Thymus (tissue), 11 donors: ENCODE measurements at regions not wholly inside any gene's neighbourhood (a gene's known extent, or its start where the extent isn't known, plus 50 kb on each side); places are given as distances from the start of the nearest gene placed in this dataset.

Experiments
- DNase-seq, 9 donors: peaks; one replicate each; pipeline ENCODE4 v3.0.0-alpha.2; 2013; ENCODE audit warnings: low spot score in 9 of 9, low read depth in 6 of 9, missing footprints in 1 of 9
- H3K27ac ChIP-seq, 2 donors: one replicate each; pipeline ENCODE4 v1.5.1; 2013; ENCODE audit warnings: control low read depth in 1 of 2, low read depth in 1 of 2, low read length in 1 of 2, mild to moderate bottlenecking in 1 of 2, moderate library complexity in 1 of 2
- H3K27me3 ChIP-seq, 2 donors: one replicate each; pipeline ENCODE4 v1.5.1; 2013; ENCODE audit warnings: low read length in 1 of 2; ENCODE audit not compliant: control insufficient read depth in 2 of 2, insufficient read depth in 1 of 2
- H3K36me3 ChIP-seq, 2 donors: one replicate each; pipeline ENCODE4 v1.5.1; 2013; ENCODE audit warnings: low read length in 1 of 2, mild to moderate bottlenecking in 1 of 2, moderate library complexity in 1 of 2; ENCODE audit not compliant: control insufficient read depth in 2 of 2, insufficient read depth in 2 of 2
- H3K4me1 ChIP-seq, 2 donors: one replicate each; pipeline ENCODE4 v1.5.1; 2013; ENCODE audit warnings: low read length in 2 of 2; ENCODE audit not compliant: control insufficient read depth in 2 of 2, insufficient read depth in 2 of 2
- H3K4me3 ChIP-seq, 2 donors: one replicate each; pipeline ENCODE4 v1.5.1; 2013; ENCODE audit warnings: low read length in 2 of 2, control low read depth in 1 of 2, mild to moderate bottlenecking in 1 of 2
- H3K9me3 ChIP-seq, 2 donors: one replicate each; pipeline ENCODE4 v1.5.1; 2013; ENCODE audit warnings: low read length in 1 of 2, mild to moderate bottlenecking in 1 of 2; ENCODE audit not compliant: control insufficient read depth in 2 of 2, insufficient read depth in 1 of 2
- WGBS: extraction: QIAGEN DNeasy Blood & Tissue Kit; methylation state at CpG from one replicate; pipeline ENCODE4 v1.1.7; 2013; 5-methylcytosine and 5-hydroxymethylcytosine counted together
- donor health status: healthy.

- no peaks in the 10 kb centered on the region for H3K27me3 ChIP-seq
- no peak overlapping the region for H3K27ac ChIP-seq
- H3K9me3 ChIP-seq = no peaks in the 10 kb centered on the region
- no peak for DNase-seq
- WGBS = 92% methylated on average over 2 of the region's 2 CpGs
- H3K4me1 ChIP-seq = no peaks in the 10 kb centered on the region
- H3K4me3 ChIP-seq = no peak overlapping the region
- no peaks in the 10 kb centered on the region for H3K36me3 ChIP-seq
These were observed 50.9 kb upstream of the ZFAND5 start for GRCh38 chr9:72415948-72416347.

- H3K9me3 ChIP-seq = no peaks in the 10 kb centered on the region
- H3K36me3 ChIP-seq = no peaks in the 10 kb centered on the region
- no peak for DNase-seq
- no peak overlapping the region for H3K27ac ChIP-seq
- H3K4me3 ChIP-seq = no peak overlapping the region
- no peaks in the 10 kb centered on the region for H3K27me3 ChIP-seq
- H3K4me1 ChIP-seq = no peaks in the 10 kb centered on the region
These were observed 50.2 kb upstream of the ZFAND5 start for GRCh38 chr9:72415163-72415562.
